IMR-90 (cell line): ENCODE measurements at regions not wholly inside any gene's neighbourhood (a gene's known extent, or its start where the extent isn't known, plus 50 kb on each side); places are given as distances from the start of the nearest gene placed in this dataset.

Experiments used
- ATAC-seq: fragments of 200-7000 bp; cut with Tn5 transposase; 2 replicates; pipeline ENCODE4 v1.9.1; 2020; ENCODE audit warnings: low read depth, mild to moderate bottlenecking, moderate library complexity
- BruUV-seq: library from RNA; stranded (reverse); fragments of 400-500 nt; replicated peaks from 2 replicates; lab custom pipeline; 2021; lab: Mats Ljungman, UMichigan
- CTCF ChIA-PET: fragments of 300-600 bp; formaldehyde crosslinking; extraction: SDS; loops from one replicate; lab custom pipeline; 2021; ENCODE audit warnings: antibody characterized with exemption; lab: Yijun Ruan, JAX
- POLR2A ChIA-PET: fragments of 300-600 bp; sonication (Branson Sonifier 250); formaldehyde crosslinking; loops from one replicate; lab custom pipeline; 2022; ENCODE audit warnings: antibody characterized with exemption; ENCODE audit not compliant: unreplicated experiment; lab: Charles Lee
- DNase-seq: peaks from one replicate; pipeline ENCODE4 v3.0.0; 2013
- H2AFZ ChIP-seq: replicated peaks from 2 replicates; pipeline ENCODE3; 2013; ENCODE audit warnings: low read length, mild to moderate bottlenecking; ENCODE audit not compliant: poor library complexity
- H2AK5ac ChIP-seq: 2 replicates; pipeline ENCODE4 v1.6.1; 2013; ENCODE audit warnings: low read depth, low read length, inconsistent platforms
- H2AK9ac ChIP-seq: replicated peaks from 2 replicates; pipeline ENCODE3; 2013; ENCODE audit warnings: mild to moderate bottlenecking, low read depth, low read length, moderate library complexity; ENCODE audit not compliant: poor library complexity
- H2BK120ac ChIP-seq: 2 replicates; pipeline ENCODE4 v1.6.1; 2013; ENCODE audit warnings: low read depth, low read length, inconsistent platforms
- H2BK15ac ChIP-seq: 3 replicates; pipeline ENCODE4 v1.6.1; 2013; ENCODE audit warnings: low read depth, low read length, inconsistent platforms
- H2BK20ac ChIP-seq: 2 replicates; pipeline ENCODE4 v1.6.1; 2013; ENCODE audit warnings: low read depth, mild to moderate bottlenecking, inconsistent platforms, low read length, moderate library complexity
- H2BK5ac ChIP-seq: 2 replicates; pipeline ENCODE4 v1.6.1; 2013; ENCODE audit warnings: mild to moderate bottlenecking, low read depth, low read length, inconsistent platforms; ENCODE audit not compliant: poor library complexity, severe bottlenecking
- H3K14ac ChIP-seq: replicated peaks from 2 replicates; pipeline ENCODE4 v1.6.1; 2013; ENCODE audit warnings: low read depth, low read length, inconsistent platforms
- H3K18ac ChIP-seq: 2 replicates; pipeline ENCODE4 v1.6.1; 2013; ENCODE audit warnings: low read depth, low read length, control low read depth
- H3K23ac ChIP-seq: 2 replicates; pipeline ENCODE4 v1.6.1; 2013; ENCODE audit warnings: low read depth, low read length, inconsistent platforms
- H3K27ac ChIP-seq: 2 replicates; pipeline ENCODE4 v1.5.1; 2013; ENCODE audit warnings: mild to moderate bottlenecking, control low read depth, low read length; ENCODE audit not compliant: insufficient read depth
- H3K27me3 ChIP-seq: 2 replicates; pipeline ENCODE4 v1.6.1; 2013; ENCODE audit warnings: low read length; ENCODE audit not compliant: control insufficient read depth, insufficient read depth
- H3K36me3 ChIP-seq: 2 replicates; pipeline ENCODE4 v1.6.1; 2013; ENCODE audit warnings: low read length, mixed read lengths; ENCODE audit not compliant: control insufficient read depth, insufficient read depth
- H3K4ac ChIP-seq: 2 replicates; pipeline ENCODE4 v1.6.1; 2013; ENCODE audit warnings: low read depth, low read length, inconsistent platforms
- H3K4me1 ChIP-seq: 2 replicates; pipeline ENCODE4 v1.6.1; 2013; ENCODE audit warnings: low read length, mixed read lengths; ENCODE audit not compliant: control insufficient read depth, insufficient read depth
- H3K4me2 ChIP-seq: 2 replicates; pipeline ENCODE4 v1.6.1; 2013; ENCODE audit warnings: low read depth, mild to moderate bottlenecking, control low read depth, low read length, moderate library complexity
- H3K4me3 ChIP-seq: 2 replicates; pipeline ENCODE4 v1.5.1; 2013; ENCODE audit warnings: low read depth, mild to moderate bottlenecking, control low read depth, low read length, moderate library complexity; ENCODE audit not compliant: insufficient read depth
- H3K56ac ChIP-seq: 2 replicates; pipeline ENCODE4 v1.6.1; 2013; ENCODE audit warnings: low read length, inconsistent platforms; ENCODE audit not compliant: insufficient read depth; ENCODE audit errors: extremely low read depth
- H3K79me1 ChIP-seq, 2 experiments: 2 replicates each; pipeline ENCODE4 v1.6.1; 2013; ENCODE audit warnings: low read length in 2 of 2, inconsistent platforms in 1 of 2, low read depth in 1 of 2
- H3K9ac ChIP-seq: 2 replicates; pipeline ENCODE4 v1.6.1; 2013; ENCODE audit warnings: low read depth, low read length, control low read depth
- H3K9me1 ChIP-seq: 2 replicates; pipeline ENCODE4 v1.6.1; 2013; ENCODE audit warnings: low read length, inconsistent platforms; ENCODE audit not compliant: insufficient read depth
- H3K9me3 ChIP-seq: 2 replicates; pipeline ENCODE4 v1.6.1; 2013; ENCODE audit warnings: low read length; ENCODE audit not compliant: control insufficient read depth, insufficient read depth
- H4K20me1 ChIP-seq: 2 replicates; pipeline ENCODE4 v1.6.1; 2013; ENCODE audit warnings: low read length, inconsistent platforms; ENCODE audit not compliant: insufficient read depth
- H4K5ac ChIP-seq: 2 replicates; pipeline ENCODE4 v1.6.1; 2013; ENCODE audit warnings: mild to moderate bottlenecking, low read depth, low read length, control low read depth
- H4K8ac ChIP-seq, 2 experiments: 2 replicates each; pipeline ENCODE4 v1.6.1; 2013; ENCODE audit warnings: low read depth in 2 of 2, low read length in 2 of 2, control low read depth in 1 of 2, inconsistent platforms in 1 of 2
- H4K91ac ChIP-seq: 2 replicates; pipeline ENCODE4 v1.6.1; 2013; ENCODE audit warnings: low read depth, low read length, inconsistent platforms; ENCODE audit not compliant: insufficient read depth
- CTCF ChIP-seq: conservative IDR thresholded peaks from 2 replicates; pipeline ENCODE4 v1.5.1; 2012; ENCODE audit warnings: mild to moderate bottlenecking, low read depth, low read length, improper control_type of control experiment
- ELK1 ChIP-seq: fragments of 150-350 bp; IDR thresholded peaks from 2 replicates; pipeline ENCODE4 v1.6.1; 2016; ENCODE audit warnings: low read depth, mild to moderate bottlenecking, low read length, moderate library complexity, borderline replicate concordance
- FOS ChIP-seq: fragments of 150-350 bp; IDR thresholded peaks from 2 replicates; pipeline ENCODE4 v1.6.1; 2016; ENCODE audit warnings: low read depth, low read length
- POLR2A ChIP-seq: IDR thresholded peaks from 2 replicates; pipeline ENCODE4 v1.6.1; 2012; ENCODE audit warnings: mild to moderate bottlenecking, low read depth, low read length
- RAD21 ChIP-seq: IDR thresholded peaks from 2 replicates; pipeline ENCODE4 v1.6.1; 2012; ENCODE audit warnings: low read length, improper control_type of control experiment
- RCOR1 ChIP-seq: IDR thresholded peaks from 2 replicates; pipeline ENCODE4 v1.6.1; 2012; ENCODE audit warnings: mild to moderate bottlenecking, low read length, improper control_type of control experiment; ENCODE audit not compliant: insufficient replicate concordance
- RFX5 ChIP-seq: IDR thresholded peaks from 2 replicates; pipeline ENCODE4 v1.8.0; 2012; ENCODE audit warnings: low read depth, mild to moderate bottlenecking, low read length, moderate library complexity
- WGBS, 2 experiments: methylation state at CpG; one replicate each; pipeline versions ENCODE4 v1.1.5 to v1.1.7; 2013; ENCODE audit warnings: missing lambda C conversion rate in 2 of 2; ENCODE audit not compliant: insufficient read length in 1 of 2; ENCODE audit errors: extremely low coverage in 2 of 2; 5-methylcytosine and 5-hydroxymethylcytosine counted together
- dilution Hi-C: fragments of 300-500 bp; cut with HindIII; formaldehyde crosslinking; loops from one replicate; pipeline ENCODE4 v1.14.3; 2018; ENCODE audit warnings: low sequenced_read_pairs; ENCODE audit not compliant: unreplicated experiment
- in situ Hi-C: fragments of 300-500 bp; cut with MboI; formaldehyde crosslinking; loops from 3 replicates; pipeline ENCODE4 v1.14.3; 2019; ENCODE audit warnings: low sequenced_read_pairs, inconsistent platforms, mixed read lengths
- intact Hi-C: fragments of 100-400 bp; cut with micrococcal nuclease; formaldehyde crosslinking; loops from 2 replicates; pipeline ENCODE4 v1.10.0; 2022

- DNase-seq (no peak), ATAC-seq (no peak)
- H4K5ac ChIP-seq, result no peak overlapping the region
- H2AFZ ChIP-seq, result no peak overlapping the region
- peaks cover 3% of the 10 kb centered on the region for H3K9me3 ChIP-seq
- no peak overlapping the region for H3K23ac ChIP-seq
- H3K56ac ChIP-seq, result no peak overlapping the region
- no peaks in the 10 kb centered on the region for H3K27me3 ChIP-seq
- no peak overlapping the region for H2BK5ac ChIP-seq
- H3K79me1 ChIP-seq, result no peaks in the 10 kb centered on the region
- H3K27ac ChIP-seq, result no peak overlapping the region
- ChIA-PET POLR2A (no interaction called here), CTCF (no interaction called here)
- no peak overlapping the region for H3K4me2 ChIP-seq
- in situ Hi-C loops, result no loop called here
- dilution Hi-C loops, result no loop called here
- H2BK15ac ChIP-seq, result no peak overlapping the region
- H3K18ac ChIP-seq, result no peak overlapping the region
- no peaks in the 10 kb centered on the region for H3K36me3 ChIP-seq
- H4K8ac ChIP-seq, result no peak overlapping the region
- no peaks in the 10 kb centered on the region for H3K4me1 ChIP-seq
- H3K9me1 ChIP-seq, result no peaks in the 10 kb centered on the region
- no peak overlapping the region for H2AK5ac ChIP-seq
- intact Hi-C loops, result no loop called here
- H3K14ac ChIP-seq, result no peak overlapping the region
- no peak overlapping the region for H2BK20ac ChIP-seq
- no TSS peak for BruUV-seq
- WGBS, 2 experiments, result 60% methylated on average over 1 of the region's 1 CpG; no CpG with 5 or more reads in 1 of the 2 experiments
- no peak overlapping the region for H3K9ac ChIP-seq
- no peak for TF ChIP-seq ELK1
- no peak for TF ChIP-seq RAD21
- TF ChIP-seq RFX5, result no peak
- no peak for TF ChIP-seq POLR2A
- no peak for TF ChIP-seq RCOR1
- TF ChIP-seq CTCF, result no peak
- no peak for TF ChIP-seq FOS
- no peak overlapping the region for H3K4me3 ChIP-seq
- no peak overlapping the region for H4K91ac ChIP-seq
- no peak overlapping the region for H3K4ac ChIP-seq
- no peak overlapping the region for H2AK9ac ChIP-seq
- no peaks in the 10 kb centered on the region for H4K20me1 ChIP-seq
- H2BK120ac ChIP-seq, result no peak overlapping the region
These were observed 143.6 kb upstream of the ANO5 start for GRCh38 chr11:22049276-22049675.
